ENCODE measurements at regions not wholly inside any gene's neighbourhood (a gene's known extent, or its start where the extent isn't known, plus 50 kb on each side); places are given as distances from the start of the nearest gene placed in this dataset.
A peak's percentile ranks its signal among the peaks of the same experiment; 100 is the strongest.

GRCh38 chr5:135206862-135207261, 172.8 kb upstream of the PITX1 start:
- no peaks in the 10 kb centered on the region for H3K36me3 ChIP-seq (ENCODE audit: insufficient read depth, low read length)
- no peaks in the 10 kb centered on the region for H4K20me1 ChIP-seq (ENCODE audit: insufficient read depth, low read length, poor library complexity, severe bottlenecking)
- TF ChIP-seq EZH2phosphoT487 (IDR thresholded peaks at IDR 0.05; ENCODE audit: borderline replicate concordance): no peak
- TF ChIP-seq, protein P1, sequence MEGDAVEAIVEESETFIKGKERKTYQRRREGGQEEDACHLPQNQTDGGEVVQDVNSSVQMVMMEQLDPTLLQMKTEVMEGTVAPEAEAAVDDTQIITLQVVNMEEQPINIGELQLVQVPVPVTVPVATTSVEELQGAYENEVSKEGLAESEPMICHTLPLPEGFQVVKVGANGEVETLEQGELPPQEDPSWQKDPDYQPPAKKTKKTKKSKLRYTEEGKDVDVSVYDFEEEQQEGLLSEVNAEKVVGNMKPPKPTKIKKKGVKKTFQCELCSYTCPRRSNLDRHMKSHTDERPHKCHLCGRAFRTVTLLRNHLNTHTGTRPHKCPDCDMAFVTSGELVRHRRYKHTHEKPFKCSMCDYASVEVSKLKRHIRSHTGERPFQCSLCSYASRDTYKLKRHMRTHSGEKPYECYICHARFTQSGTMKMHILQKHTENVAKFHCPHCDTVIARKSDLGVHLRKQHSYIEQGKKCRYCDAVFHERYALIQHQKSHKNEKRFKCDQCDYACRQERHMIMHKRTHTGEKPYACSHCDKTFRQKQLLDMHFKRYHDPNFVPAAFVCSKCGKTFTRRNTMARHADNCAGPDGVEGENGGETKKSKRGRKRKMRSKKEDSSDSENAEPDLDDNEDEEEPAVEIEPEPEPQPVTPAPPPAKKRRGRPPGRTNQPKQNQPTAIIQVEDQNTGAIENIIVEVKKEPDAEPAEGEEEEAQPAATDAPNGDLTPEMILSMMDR (conservative IDR thresholded peaks at IDR 0.05; ENCODE audit: low read length): no peak
- no peaks in the 10 kb centered on the region for H3K9me2 ChIP-seq (replicated peaks; ENCODE audit: low read depth, low read length)
- H3F3A ChIP-seq (ENCODE audit: low read depth): no peaks in the 10 kb centered on the region
- no peaks in the 10 kb centered on the region for H3K27me3 ChIP-seq (ENCODE audit: insufficient read depth, low read length, poor library complexity, severe bottlenecking)
- no peak overlapping the region for H3K4me3 ChIP-seq (ENCODE audit: low read length, poor library complexity, severe bottlenecking)
- H3K79me2 ChIP-seq (ENCODE audit: insufficient read depth, low read length): no peaks in the 10 kb centered on the region
- no peaks in the 10 kb centered on the region for H3K9me3 ChIP-seq (ENCODE audit: insufficient read depth, low read depth, low read length)
- no peak overlapping the region for H3K9ac ChIP-seq (ENCODE audit: low read depth, low read length, poor library complexity, severe bottlenecking)
- H3K4me1 ChIP-seq (ENCODE audit: insufficient read depth, low read length, poor library complexity, severe bottlenecking): peaks cover 25% of the 10 kb centered on the region
- no peak overlapping the region for H3K4me2 ChIP-seq (ENCODE audit: low read depth, low read length, poor library complexity, severe bottlenecking)
- no peak overlapping the region for H2AFZ ChIP-seq (ENCODE audit: low read length)

DNA sequence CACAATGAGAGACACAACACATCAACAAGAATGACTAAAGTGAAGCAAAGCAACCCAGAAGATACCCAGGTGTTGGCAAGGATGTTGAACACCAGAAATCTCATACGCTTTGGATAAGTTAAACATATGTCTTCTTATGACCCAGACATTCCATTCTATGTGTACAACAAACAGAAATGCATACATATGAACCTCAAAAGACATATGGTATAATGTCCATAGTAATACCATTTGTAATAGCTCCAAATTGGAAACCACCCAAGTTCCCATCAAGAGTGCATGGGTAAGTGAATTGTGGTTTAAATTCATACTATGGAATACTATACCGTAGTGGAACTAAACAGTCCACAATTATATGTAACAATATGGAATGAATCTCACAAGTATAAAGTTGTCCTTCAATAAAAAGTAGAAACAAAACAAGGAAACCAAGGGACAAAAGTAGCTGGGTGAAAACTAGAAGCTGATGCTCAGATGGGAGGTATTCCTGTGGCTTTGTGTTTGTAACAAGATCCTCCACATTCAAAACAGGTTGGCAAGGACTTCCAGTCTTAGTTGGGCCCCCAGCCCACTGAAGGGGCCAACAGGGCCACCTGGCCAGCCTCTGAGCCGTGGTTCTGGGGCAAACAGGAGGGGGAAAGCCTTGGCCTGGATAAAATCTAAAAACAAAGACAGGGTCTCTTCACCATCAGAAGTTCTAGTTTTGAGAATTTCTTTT, 171.8 kb upstream of the PITX1 start:
- H3K9ac ChIP-seq (ENCODE audit: low read depth, low read length, poor library complexity, severe bottlenecking): no peak overlapping the region
- H3K27me3 ChIP-seq (ENCODE audit: insufficient read depth, low read length, poor library complexity, severe bottlenecking): no peaks in the 10 kb centered on the region
- no peaks in the 10 kb centered on the region for H3K9me2 ChIP-seq (replicated peaks; ENCODE audit: low read depth, low read length)
- H3K36me3 ChIP-seq (ENCODE audit: insufficient read depth, low read length): no peaks in the 10 kb centered on the region
- no peaks in the 10 kb centered on the region for H3K9me3 ChIP-seq (ENCODE audit: insufficient read depth, low read depth, low read length)
- no peaks in the 10 kb centered on the region for H4K20me1 ChIP-seq (ENCODE audit: insufficient read depth, low read length, poor library complexity, severe bottlenecking)
- no peaks in the 10 kb centered on the region for H3K79me2 ChIP-seq (ENCODE audit: insufficient read depth, low read length)
- TF ChIP-seq EZH2phosphoT487 (IDR thresholded peaks at IDR 0.05; ENCODE audit: borderline replicate concordance): no peak
- TF ChIP-seq, protein P1 (conservative IDR thresholded peaks at IDR 0.05; ENCODE audit: low read length): no peak
- no peak overlapping the region for H3K4me2 ChIP-seq (ENCODE audit: low read depth, low read length, poor library complexity, severe bottlenecking)
- H3K4me3 ChIP-seq (ENCODE audit: low read length, poor library complexity, severe bottlenecking): no peak overlapping the region
- H3F3A ChIP-seq (ENCODE audit: low read depth): no peaks in the 10 kb centered on the region
- H3K4me1 ChIP-seq (ENCODE audit: insufficient read depth, low read length, poor library complexity, severe bottlenecking): peaks cover 25% of the 10 kb centered on the region
- no peak overlapping the region for H2AFZ ChIP-seq (ENCODE audit: low read length)

GRCh38 chr5:135204151-135204600, 170.1 kb upstream of the PITX1 start:
- Histone ChIP-seq H2AFZ (ENCODE audit: low read length) (peak overlapping the region; percentile 69), H3K36me3 (ENCODE audit: insufficient read depth, low read length) (no peaks in the 10 kb centered on the region), H3K9me3 (ENCODE audit: insufficient read depth, low read depth, low read length) (no peaks in the 10 kb centered on the region), H3K9me2 (replicated peaks; ENCODE audit: low read depth, low read length) (no peaks in the 10 kb centered on the region), H3K9ac (ENCODE audit: low read depth, low read length, poor library complexity, severe bottlenecking) (no peak overlapping the region), H3K27me3 (ENCODE audit: insufficient read depth, low read length, poor library complexity, severe bottlenecking) (no peaks in the 10 kb centered on the region), H3K79me2 (ENCODE audit: insufficient read depth, low read length) (no peaks in the 10 kb centered on the region), H3F3A (ENCODE audit: low read depth) (no peaks in the 10 kb centered on the region), H4K20me1 (ENCODE audit: insufficient read depth, low read length, poor library complexity, severe bottlenecking) (no peaks in the 10 kb centered on the region), H3K4me3 (ENCODE audit: low read length, poor library complexity, severe bottlenecking) (peak overlapping the region; percentile 18), H3K4me2 (ENCODE audit: low read depth, low read length, poor library complexity, severe bottlenecking) (peak overlapping the region; percentile 39), H3K4me1 (ENCODE audit: insufficient read depth, low read length, poor library complexity, severe bottlenecking) (peaks cover 22% of the 10 kb centered on the region)
- TF ChIP-seq, protein P1 (conservative IDR thresholded peaks at IDR 0.05; ENCODE audit: low read length): peak; percentile 66
- TF ChIP-seq EZH2phosphoT487 (IDR thresholded peaks at IDR 0.05; ENCODE audit: borderline replicate concordance): no peak
